H9 (cell line): ENCODE measurements at regions not wholly inside any gene's neighbourhood (a gene's known extent, or its start where the extent isn't known, plus 50 kb on each side); places are given as distances from the start of the nearest gene placed in this dataset.

Source experiments
- DNase-seq: peaks from one replicate; pipeline ENCODE4 v3.0.0-alpha.2; 2017
- H2AFZ ChIP-seq: one replicate; pipeline ENCODE4 v1.6.1; 2013; ENCODE audit warnings: mild to moderate bottlenecking, low read length, control low read depth, moderate library complexity
- H2AK5ac ChIP-seq: 2 replicates; pipeline ENCODE4 v1.6.1; 2013; ENCODE audit warnings: low read length, control low read depth, mixed read lengths; ENCODE audit not compliant: insufficient read length
- H2BK120ac ChIP-seq: one replicate; pipeline ENCODE4 v1.6.1; 2013; ENCODE audit warnings: low read depth, mild to moderate bottlenecking, low read length, control low read depth, inconsistent platforms; ENCODE audit not compliant: poor library complexity, severe bottlenecking
- H2BK12ac ChIP-seq: 2 replicates; pipeline ENCODE4 v1.6.1; 2013; ENCODE audit warnings: low read length, control low read depth, mixed read lengths, low read depth; ENCODE audit not compliant: insufficient read length
- H2BK15ac ChIP-seq: 2 replicates; pipeline ENCODE4 v1.6.1; 2013; ENCODE audit warnings: low read depth, low read length, control low read depth
- H2BK20ac ChIP-seq: one replicate; pipeline ENCODE4 v1.6.1; 2013; ENCODE audit warnings: low read depth, mild to moderate bottlenecking, low read length, control low read depth, inconsistent platforms; ENCODE audit not compliant: poor library complexity, severe bottlenecking
- H2BK5ac ChIP-seq: 2 replicates; pipeline ENCODE4 v1.6.1; 2013; ENCODE audit warnings: low read length, control low read depth, mixed read lengths; ENCODE audit not compliant: insufficient read length
- H3K14ac ChIP-seq: 2 replicates; pipeline ENCODE4 v1.6.1; 2013; ENCODE audit warnings: low read length, control low read depth; ENCODE audit not compliant: insufficient read depth
- H3K18ac ChIP-seq: 2 replicates; pipeline ENCODE4 v1.6.1; 2013; ENCODE audit warnings: low read depth, mild to moderate bottlenecking, mixed read lengths, low read length, control low read depth; ENCODE audit not compliant: insufficient read length
- H3K23ac ChIP-seq: 2 replicates; pipeline ENCODE4 v1.6.1; 2013; ENCODE audit warnings: low read length, control low read depth, mixed read lengths, low read depth; ENCODE audit not compliant: insufficient read length
- H3K23me2 ChIP-seq: 2 replicates; pipeline ENCODE4 v1.6.1; 2013; ENCODE audit warnings: low read depth, mild to moderate bottlenecking, mixed read lengths, low read length, control low read depth; ENCODE audit not compliant: insufficient read length, poor library complexity, severe bottlenecking
- H3K27ac ChIP-seq: 2 replicates; pipeline ENCODE4 v1.5.1; 2013; ENCODE audit warnings: low read length, control low read depth, mixed read lengths, low read depth; ENCODE audit not compliant: insufficient read length
- H3K27me3 ChIP-seq: 2 replicates; pipeline ENCODE4 v1.6.1; 2013; ENCODE audit warnings: low read length, control low read depth, inconsistent platforms; ENCODE audit not compliant: insufficient read depth
- H3K4ac ChIP-seq: 2 replicates; pipeline ENCODE4 v1.6.1; 2013; ENCODE audit warnings: low read depth, mild to moderate bottlenecking, control low read depth, inconsistent platforms, low read length, moderate library complexity
- H3K4me1 ChIP-seq: 2 replicates; pipeline ENCODE4 v1.6.1; 2013; ENCODE audit warnings: low read length, control low read depth, inconsistent platforms; ENCODE audit not compliant: insufficient read depth
- H3K4me2 ChIP-seq: 2 replicates; pipeline ENCODE4 v1.6.1; 2013; ENCODE audit warnings: low read length, control low read depth, mixed read lengths; ENCODE audit not compliant: insufficient read length, insufficient read depth
- H3K56ac ChIP-seq: 2 replicates; pipeline ENCODE4 v1.6.1; 2013; ENCODE audit warnings: low read depth, mild to moderate bottlenecking, mixed read lengths, low read length, control low read depth; ENCODE audit not compliant: insufficient read length
- H3K79me1 ChIP-seq: 2 replicates; pipeline ENCODE4 v1.6.1; 2013; ENCODE audit warnings: low read depth, mild to moderate bottlenecking, moderate library complexity, low read length, control low read depth, inconsistent platforms; ENCODE audit not compliant: insufficient read depth, poor library complexity, severe bottlenecking
- H3K79me2 ChIP-seq: 2 replicates; pipeline ENCODE4 v1.6.1; 2013; ENCODE audit warnings: low read length, control low read depth, inconsistent platforms; ENCODE audit not compliant: insufficient read depth
- H3K9ac ChIP-seq: 2 replicates; pipeline ENCODE4 v1.6.1; 2013; ENCODE audit warnings: low read length, control low read depth, mixed read lengths; ENCODE audit not compliant: insufficient read length; ENCODE audit errors: extremely low read depth
- H3K9me3 ChIP-seq: one replicate; pipeline ENCODE4 v1.6.1; 2013; ENCODE audit warnings: low read depth, low read length, inconsistent platforms; ENCODE audit not compliant: control insufficient read depth
- H3T11ph ChIP-seq: one replicate; pipeline ENCODE4 v1.6.1; 2013; ENCODE audit warnings: mild to moderate bottlenecking, low read length, control low read depth, inconsistent platforms
- H4K20me1 ChIP-seq: one replicate; pipeline ENCODE4 v1.6.1; 2013; ENCODE audit not compliant: control insufficient read depth, insufficient read length, insufficient read depth
- H4K5ac ChIP-seq: 2 replicates; pipeline ENCODE4 v1.6.1; 2013; ENCODE audit warnings: low read depth, mild to moderate bottlenecking, mixed read lengths, low read length, control low read depth; ENCODE audit not compliant: insufficient read length
- H4K8ac ChIP-seq: replicated peaks from 2 replicates; pipeline ENCODE4 v1.6.1; 2013; ENCODE audit warnings: low read length, control low read depth, mixed read lengths, low read depth; ENCODE audit not compliant: insufficient read length
- H4K91ac ChIP-seq: 2 replicates; pipeline ENCODE4 v1.6.1; 2013; ENCODE audit warnings: low read depth, mild to moderate bottlenecking, moderate library complexity, mixed read lengths, low read length, control low read depth; ENCODE audit not compliant: insufficient read length
- H3K27ac Mint-ChIP-seq, 3 experiments: 2 replicates in 2 of 3; 3 replicates in 1 of 3; pipeline ENCODE4 v1.8.0; 2020 to 2021; ENCODE audit warnings: mixed read lengths in 3 of 3, mild to moderate bottlenecking in 1 of 3, moderate library complexity in 1 of 3
- H3K27me3 Mint-ChIP-seq: 2 replicates; pipeline ENCODE4 v1.8.0; 2021; ENCODE audit warnings: low read depth, mild to moderate bottlenecking, moderate library complexity, mixed read lengths
- H3K36me3 Mint-ChIP-seq, 3 experiments: 2 replicates in 2 of 3; 3 replicates in 1 of 3; pipeline ENCODE4 v1.8.0; 2020 to 2021; ENCODE audit warnings: low read depth in 3 of 3, mixed read lengths in 3 of 3; ENCODE audit not compliant: insufficient read depth in 1 of 3
- H3K4me1 Mint-ChIP-seq, 2 experiments: 2 replicates each; pipeline ENCODE4 v1.8.0; 2020; ENCODE audit warnings: mixed read lengths in 2 of 2
- H3K4me3 Mint-ChIP-seq, 2 experiments: 2 replicates in 1 of 2; 3 replicates in 1 of 2; pipeline ENCODE4 v1.8.0; 2020 to 2021; ENCODE audit warnings: mild to moderate bottlenecking in 2 of 2, mixed read lengths in 2 of 2, moderate library complexity in 1 of 2
- H3K9me3 Mint-ChIP-seq, 2 experiments: 2 replicates in 1 of 2; 3 replicates in 1 of 2; pipeline ENCODE4 v1.8.0; 2020; ENCODE audit warnings: mild to moderate bottlenecking in 2 of 2, mixed read lengths in 2 of 2, moderate library complexity in 1 of 2
- CTCF ChIP-seq: fragments of 200-600 bp; sonication (generic); conservative IDR thresholded peaks from 3 replicates; pipeline ENCODE4 v1.8.0; 2021; ENCODE audit warnings: antibody characterized with exemption, mild to moderate bottlenecking
- WGBS: extraction: QIAGEN DNeasy Blood & Tissue Kit; methylation state at CpG from one replicate; pipeline ENCODE4 v1.1.7; 2013; ENCODE audit warnings: missing lambda C conversion rate, low lambda C conversion rate, mixed read lengths; ENCODE audit not compliant: insufficient read length; ENCODE audit errors: extremely low coverage; 5-methylcytosine and 5-hydroxymethylcytosine counted together

- Histone ChIP-seq H4K8ac (no peak overlapping the region), H2BK120ac (no peak overlapping the region), H3K27me3 (no peaks in the 10 kb centered on the region), H2BK5ac (no peak overlapping the region), H2AFZ (no peak overlapping the region), H2BK20ac (no peak overlapping the region), H3K4me2 (no peak overlapping the region), H3K18ac (no peak overlapping the region), H3K79me2 (no peaks in the 10 kb centered on the region), H3K4me1 (no peaks in the 10 kb centered on the region), H3K14ac (no peak overlapping the region), H3T11ph (no peak overlapping the region), H3K23ac (no peak overlapping the region), H3K27ac (no peak overlapping the region), H2BK15ac (no peak overlapping the region), H3K56ac (no peak overlapping the region), H4K91ac (no peak overlapping the region), H3K79me1 (no peaks in the 10 kb centered on the region), H3K9ac (no peak overlapping the region), H3K4ac (no peak overlapping the region), H2BK12ac (no peak overlapping the region), H2AK5ac (no peak overlapping the region), H4K20me1 (no peaks in the 10 kb centered on the region), H3K9me3 (no peaks in the 10 kb centered on the region), H4K5ac (no peak overlapping the region), H3K23me2 (no peaks in the 10 kb centered on the region)
- H3K27me3 Mint-ChIP-seq: 0 out of 2 replicates have a peak, but pooled peaks cover 2% of the 10 kb centered on the region
- H3K36me3 Mint-ChIP-seq: no peaks in the 10 kb centered on the region; a peak in 1 of 7 replicates
- no peak for DNase-seq
- H3K4me1 Mint-ChIP-seq: peaks cover 9 to 10% of the 10 kb centered on the region in 2 experiments
- no peak overlapping the region for H3K27ac Mint-ChIP-seq
- no CpG with 5 or more reads among the region's 9 CpGs for WGBS
- no peak for TF ChIP-seq CTCF
- no peaks in the 10 kb centered on the region; a peak in 2 of 5 replicates for H3K9me3 Mint-ChIP-seq
- H3K4me3 Mint-ChIP-seq: no peak overlapping the region
Measured at GRCh38 chr10:110433740-110434139, 64.0 kb upstream of the DUSP5 start.
